Left ventricle myocardium superior (tissue), 1 donor: ENCODE measurements at regions not wholly inside any gene's neighbourhood (a gene's known extent, or its start where the extent isn't known, plus 50 kb on each side); places are given as distances from the start of the nearest gene placed in this dataset.
"Not testable (repeated sequence)": the region's sequence is repeated elsewhere in the genome, so short reads cannot be mapped to it uniquely, and the experiment has no call there.

Source experiments
- ATAC-seq: fragments of 200-7000 bp; cut with Tn5 transposase; one replicate; pipeline ENCODE4 v1.9.1; 2020; ENCODE audit warnings: mild to moderate bottlenecking, moderate library complexity
- DNase-seq: peaks from one replicate; pipeline ENCODE4 v3.0.0-alpha.2; 2020
- intact Hi-C: fragments of 100-400 bp; cut with micrococcal nuclease; formaldehyde crosslinking; loops from one replicate; pipeline ENCODE4 v1.11.0; 2022
- donor health status: DM: no; HTN: yes; CAD: no; lungs with severe emphysema.

- no peak for ATAC-seq
- intact Hi-C loops, result no loop called here
These were observed 1611.0 kb upstream of the ACO1 start for GRCh38 chr9:30773427-30773826.

GRCh38 chr9:30774326-30774725 lies 1610.1 kb upstream of the ACO1 start:
- intact Hi-C loops, result no loop called here
- no peak for ATAC-seq
- DNase-seq, result no peak

More at GRCh38 chr9:30773427-30773826, 1611.0 kb upstream of the ACO1 start:
- DNase-seq, result no peak

- intact Hi-C loops, result no loop called here
- no peak for ATAC-seq
- no peak for DNase-seq
These were observed 1609.2 kb upstream of the ACO1 start for GRCh38 chr9:30775236-30775635.

- intact Hi-C loops, result no loop called here
- no peak for DNase-seq
- no peak for ATAC-seq
These were observed 1587.7 kb upstream of the ACO1 start for GRCh38 chr9:30796764-30797163.

- DNase-seq (no peak), ATAC-seq (no peak)
- intact Hi-C loops, result no loop called here
These were observed 1584.8 kb upstream of the ACO1 start for GRCh38 chr9:30799527-30800101.

GRCh38 chr9:30800421-30800820 lies 1584.0 kb upstream of the ACO1 start:
- no peak for ATAC-seq
- intact Hi-C loops, result no loop called here
- no peak for DNase-seq

GRCh38 chr9:30812821-30813220 lies 1571.6 kb upstream of the ACO1 start:
- ATAC-seq (no peak), DNase-seq (no peak)
- intact Hi-C loops, result no loop called here

- intact Hi-C loops, result no loop called here
- no peak for ATAC-seq
- no peak for DNase-seq
These were observed 1568.9 kb upstream of the ACO1 start for GRCh38 chr9:30815585-30815984.

- intact Hi-C loops, result no loop called here
- DNase-seq (no peak), ATAC-seq (no peak)
These were observed 1539.3 kb upstream of the ACO1 start for GRCh38 chr9:30845136-30845535.

GRCh38 chr9:30846651-30847050 lies 1537.8 kb upstream of the ACO1 start:
- intact Hi-C loops, result no loop called here
- no peak for DNase-seq
- ATAC-seq, result no peak

GRCh38 chr9:30851600-30851999 lies 1532.8 kb upstream of the ACO1 start:
- intact Hi-C loops, result no loop called here
- ATAC-seq, result no peak
- no peak for DNase-seq

- intact Hi-C loops, result no loop called here
- ATAC-seq, result no peak
- DNase-seq, result no peak
These were observed 1483.7 kb upstream of the ACO1 start for GRCh38 chr9:30900706-30901105.

- intact Hi-C loops, result no loop called here
- DNase-seq, result no peak
These were observed 1471.1 kb upstream of the ACO1 start for GRCh38 chr9:30913331-30913730.

GRCh38 chr9:30915451-30915850 lies 1469.0 kb upstream of the ACO1 start:
- ATAC-seq, result no peak
- intact Hi-C loops, result no loop called here
- DNase-seq, result no peak

More at GRCh38 chr9:30913331-30913730, 1471.1 kb upstream of the ACO1 start:
- ATAC-seq, result no peak

- intact Hi-C loops, result no loop called here
- ATAC-seq, result no peak
- no peak for DNase-seq
These were observed 1459.3 kb upstream of the ACO1 start for GRCh38 chr9:30925126-30925525.

GRCh38 chr9:30925635-30926034 lies 1458.8 kb upstream of the ACO1 start:
- DNase-seq (no peak), ATAC-seq (no peak)
- intact Hi-C loops, result no loop called here

- ATAC-seq (no peak), DNase-seq (no peak)
- intact Hi-C loops, result no loop called here
These were observed 1456.4 kb upstream of the ACO1 start for GRCh38 chr9:30928045-30928444.

- intact Hi-C loops, result no loop called here
- ATAC-seq (no peak), DNase-seq (no peak)
These were observed 1452.2 kb upstream of the ACO1 start for GRCh38 chr9:30932226-30932625.

GRCh38 chr9:30935730-30936129 lies 1448.7 kb upstream of the ACO1 start:
- DNase-seq (no peak), ATAC-seq (no peak)
- intact Hi-C loops, result no loop called here

- intact Hi-C loops, result no loop called here
- no peak for ATAC-seq
- no peak for DNase-seq
These were observed 1447.3 kb upstream of the ACO1 start for GRCh38 chr9:30937106-30937505.

- ATAC-seq, DNase-seq, intact Hi-C loops: not testable (repeated sequence)
These were observed 1441.6 kb upstream of the ACO1 start for GRCh38 chr9:30942852-30943251.
